ENCODE measurements at regions not wholly inside any gene's neighbourhood (a gene's known extent, or its start where the extent isn't known, plus 50 kb on each side); places are given as distances from the start of the nearest gene placed in this dataset.
"Not testable (repeated sequence)": the region's sequence is repeated elsewhere in the genome, so short reads cannot be mapped to it uniquely, and the experiment has no call there.

- DNase-seq = no peak
Observed at GRCh38 chr12:37666069-37666781, 650.3 kb upstream of the ALG10B start.

- DNase-seq = not testable (repeated sequence)
Observed at GRCh38 chr12:37668557-37668956, 648.0 kb upstream of the ALG10B start.

- peak in 1 of 2 experiments; percentile 1 for DNase-seq
Observed at GRCh38 chr12:37672655-37673260, 643.8 kb upstream of the ALG10B start.

GRCh38 chr12:37720846-37721245 is 595.7 kb upstream of the ALG10B start:
- DNase-seq = no peak

- no peak for DNase-seq
Observed at GRCh38 chr12:37733856-37734255, 582.7 kb upstream of the ALG10B start.

All from SW 1271 (cell line).